HG03139 (cell line): ENCODE measurements at regions not wholly inside any gene's neighbourhood (a gene's known extent, or its start where the extent isn't known, plus 50 kb on each side); places are given as distances from the start of the nearest gene placed in this dataset.
"Not testable (repeated sequence)": the region's sequence is repeated elsewhere in the genome, so short reads cannot be mapped to it uniquely, and the experiment has no call there.

ENCODE experiments used
- ATAC-seq: cut with Tn5 transposase; IDR thresholded peaks from one replicate; pipeline ENCODE4 v1.9.1; 2021; ENCODE audit not compliant: unreplicated experiment

DNA sequence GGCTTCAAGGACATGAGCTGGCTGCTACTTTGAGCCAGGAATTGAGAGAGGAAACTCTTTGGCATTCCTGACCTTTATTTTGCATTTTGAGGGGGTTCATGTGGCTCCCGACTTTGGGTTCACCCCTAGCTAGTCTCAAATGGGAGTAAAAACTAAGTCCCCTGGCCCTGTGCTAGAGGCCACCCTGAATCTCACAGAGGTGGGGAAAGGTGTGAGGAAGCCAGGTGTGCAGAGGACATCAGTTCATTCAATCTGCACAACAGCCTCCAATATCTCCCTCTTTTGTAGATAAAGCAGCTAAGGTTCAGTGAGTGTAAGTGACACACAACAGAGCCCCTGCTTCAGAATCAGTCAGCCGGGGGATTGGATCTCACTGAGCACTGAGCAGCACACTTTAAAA is 325.7 kb downstream of the DCDC2C start:
- no peak for ATAC-seq

DNA sequence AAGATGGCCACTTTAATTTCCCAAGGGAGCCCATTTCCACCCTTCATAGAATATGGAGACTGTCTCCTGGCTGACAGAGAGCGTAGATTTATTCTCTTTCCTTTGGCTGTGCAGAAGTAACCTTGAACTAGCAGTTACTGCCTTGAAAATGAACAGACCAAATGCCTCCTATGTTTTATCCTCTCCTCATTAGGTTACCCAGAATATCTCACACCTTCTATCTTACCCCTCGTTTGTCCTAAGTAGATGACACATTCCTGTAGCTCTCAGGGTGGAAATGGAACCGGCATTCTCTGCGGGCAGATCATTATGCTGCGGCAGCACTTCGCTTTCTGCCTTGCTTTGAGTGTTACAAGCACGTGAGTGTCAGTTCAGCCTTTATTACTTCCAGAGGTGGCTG is 336.5 kb downstream of the DCDC2C start:
- ATAC-seq = no peak

DNA sequence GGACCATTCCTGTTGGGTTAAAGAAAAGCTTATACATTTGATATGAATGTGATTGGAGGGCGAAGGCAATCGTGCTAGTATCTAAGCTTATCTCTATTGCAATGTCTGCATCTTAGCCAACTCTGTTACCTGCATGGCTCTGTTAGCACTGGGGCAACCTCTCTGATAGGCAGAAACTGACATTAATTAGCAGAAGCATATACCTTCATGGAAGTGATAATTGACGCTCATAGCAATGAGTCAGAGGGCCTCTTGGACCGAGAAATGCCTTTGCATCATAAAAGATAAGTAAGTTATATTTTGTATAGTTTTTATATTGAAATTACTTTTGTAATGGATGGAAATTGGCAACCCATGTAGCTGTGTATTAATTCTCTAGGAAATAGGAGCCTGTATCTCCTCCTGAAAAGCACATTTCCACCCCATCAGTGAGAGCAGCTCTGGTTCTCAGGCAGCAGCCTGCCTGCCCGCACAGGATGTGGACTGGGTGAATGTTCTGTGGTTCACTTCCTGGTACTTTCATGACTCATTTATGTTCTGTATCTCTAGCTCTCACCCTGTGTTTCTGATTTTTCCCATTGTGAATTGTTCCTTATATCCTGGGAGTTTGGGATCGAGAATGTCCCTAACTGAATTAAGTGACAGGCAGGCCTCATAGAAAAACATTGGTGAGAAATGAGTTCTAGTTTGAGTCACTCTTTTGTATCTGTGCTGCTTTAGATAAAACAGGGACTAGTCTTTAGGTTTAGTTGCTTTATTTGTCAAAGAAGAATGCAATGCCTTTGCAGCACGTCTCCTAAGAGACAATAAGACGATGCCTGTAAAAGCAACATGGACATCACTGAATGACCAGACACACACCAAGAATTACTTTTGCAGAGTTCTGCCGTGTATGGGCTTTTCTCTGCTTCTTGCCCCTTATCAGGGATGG is 344.9 kb downstream of the DCDC2C start:
- no peak for ATAC-seq

DNA sequence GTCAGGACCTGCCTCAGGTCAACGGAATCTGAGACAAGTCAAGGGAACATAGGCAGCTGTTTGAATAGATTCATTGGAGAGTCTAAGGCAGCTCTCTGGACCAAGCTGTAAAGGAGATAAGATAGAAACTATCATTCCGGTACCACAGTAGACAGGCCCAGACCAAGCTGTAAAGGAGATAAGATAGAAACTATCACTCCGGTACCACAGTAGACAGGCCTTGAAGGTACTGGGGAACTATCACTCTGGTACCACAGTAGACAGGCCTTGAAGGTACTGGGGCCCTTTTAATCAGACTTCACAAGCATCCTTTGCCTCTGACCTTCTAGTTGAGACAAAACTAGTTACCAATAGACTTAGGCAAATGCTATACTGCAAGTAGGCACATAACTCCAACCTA is 346.1 kb downstream of the DCDC2C start:
- ATAC-seq = no peak

DNA sequence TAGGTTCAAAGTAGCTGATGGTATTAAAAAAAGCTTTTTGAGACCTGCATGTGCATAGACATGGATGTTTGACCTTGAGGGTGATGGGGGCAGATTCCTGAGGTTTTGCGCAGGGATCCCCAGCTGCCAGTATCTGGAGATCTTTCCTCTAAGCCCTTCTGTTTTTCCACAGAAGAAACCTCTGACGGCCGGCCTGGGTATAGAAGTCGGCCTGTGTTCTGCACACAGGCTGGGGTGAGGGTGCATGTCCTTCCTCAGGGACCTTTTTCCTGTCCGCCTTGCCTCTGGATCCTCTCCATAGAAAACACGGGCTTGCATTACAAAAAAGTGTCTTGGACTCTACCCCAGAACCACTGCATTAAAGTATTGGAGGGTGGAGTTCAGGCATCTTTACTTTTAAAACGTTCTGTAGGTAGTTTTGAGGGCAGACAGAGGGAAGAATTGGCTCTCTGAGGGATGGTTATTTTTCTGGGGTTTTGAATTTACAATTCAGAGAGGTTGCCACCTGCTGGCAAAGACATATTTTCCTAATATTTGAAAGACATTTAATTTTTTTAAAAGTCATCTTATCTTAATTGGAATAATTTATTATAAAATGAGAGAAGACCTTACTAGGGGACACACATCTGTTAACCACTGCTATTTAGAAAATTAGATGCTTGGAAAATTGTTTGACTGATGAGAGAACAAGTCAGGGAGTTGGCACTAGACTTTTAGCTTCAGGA is 350.6 kb downstream of the DCDC2C start:
- ATAC-seq = no peak

DNA sequence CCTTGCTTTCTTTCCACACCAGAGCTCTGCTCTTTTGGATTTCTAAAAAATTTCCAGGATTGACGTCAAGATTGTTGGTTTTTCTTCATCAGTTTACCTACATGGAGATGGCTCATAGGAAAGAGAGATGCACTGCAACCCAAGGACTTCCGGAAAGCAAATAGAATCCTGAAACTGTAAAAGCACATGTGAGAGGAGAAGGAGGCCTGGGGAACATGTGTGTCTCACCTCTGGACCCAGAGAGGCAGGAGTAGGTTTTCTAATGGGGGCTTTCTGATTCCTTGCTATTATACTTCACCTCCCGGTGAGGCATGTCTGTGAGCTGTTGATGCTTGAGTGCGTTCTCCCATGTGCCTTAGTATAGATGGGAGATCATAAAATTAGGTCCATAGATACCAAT is 362.8 kb downstream of the DCDC2C start:
- no peak for ATAC-seq

DNA sequence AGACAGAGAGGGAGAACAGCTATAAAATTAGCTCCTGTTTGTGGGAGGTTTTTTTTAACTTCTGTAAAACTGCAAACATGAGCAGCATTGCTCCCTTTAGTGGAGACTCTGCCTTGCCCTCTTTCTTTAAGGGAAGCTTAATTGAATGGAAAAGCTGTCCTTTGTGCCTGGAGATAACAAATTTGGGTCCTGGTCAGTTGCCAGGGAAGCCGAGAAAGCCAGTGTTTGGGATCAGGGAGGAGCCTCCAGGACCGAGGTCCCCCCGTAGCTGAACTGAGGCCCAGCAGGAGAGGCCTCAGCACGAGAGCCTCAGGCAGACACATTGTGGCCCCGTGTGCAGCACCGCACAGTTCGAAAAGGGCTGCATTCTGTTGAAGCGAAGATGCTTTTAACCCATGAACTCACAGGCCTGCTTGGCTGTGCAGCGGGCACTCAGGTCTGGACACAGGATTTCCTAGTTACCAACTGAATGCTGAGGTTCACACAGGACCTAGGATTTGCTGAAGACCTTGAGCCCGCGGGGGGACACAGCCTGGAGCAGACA is 369.7 kb downstream of the DCDC2C start:
- ATAC-seq = no peak

DNA sequence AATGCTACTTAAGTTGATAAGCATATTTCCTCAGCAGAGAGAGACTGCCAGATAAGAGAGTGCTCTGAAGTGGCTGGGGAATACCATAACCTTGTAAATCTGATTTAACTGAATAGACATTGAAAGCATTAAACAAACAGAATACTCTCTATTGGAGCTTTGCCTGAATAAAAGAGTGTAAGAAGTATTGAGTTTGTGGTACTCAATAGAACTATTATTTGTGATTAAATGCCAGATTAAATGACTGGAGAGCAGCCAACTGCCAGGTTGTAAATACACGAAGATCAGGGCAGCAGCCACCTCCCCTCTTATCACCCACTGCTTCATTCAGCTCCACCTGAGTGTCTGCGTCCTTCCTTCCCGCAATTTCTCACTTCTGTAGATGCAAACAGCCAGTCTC is 373.6 kb downstream of the DCDC2C start:
- no peak for ATAC-seq

DNA sequence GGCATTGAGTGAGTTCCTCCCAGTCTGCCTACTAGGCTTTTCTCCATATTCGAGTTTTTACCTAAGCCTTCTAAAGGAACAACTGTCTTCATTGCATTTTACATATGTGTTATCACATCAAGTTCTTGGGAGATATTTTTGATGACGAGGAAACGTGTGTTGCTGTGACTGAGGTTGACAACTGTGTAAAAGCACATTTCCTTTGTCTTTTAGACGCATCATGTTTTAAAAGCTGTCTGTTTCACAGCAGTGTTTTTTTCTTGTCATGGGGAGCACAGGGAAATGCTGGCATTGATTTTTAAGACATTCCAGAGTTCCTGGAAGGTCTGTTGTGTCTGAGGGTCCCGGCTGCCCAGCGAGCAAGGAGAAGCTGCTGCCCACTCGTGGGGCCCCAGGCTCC is 381.8 kb downstream of the DCDC2C start:
- ATAC-seq = no peak

DNA sequence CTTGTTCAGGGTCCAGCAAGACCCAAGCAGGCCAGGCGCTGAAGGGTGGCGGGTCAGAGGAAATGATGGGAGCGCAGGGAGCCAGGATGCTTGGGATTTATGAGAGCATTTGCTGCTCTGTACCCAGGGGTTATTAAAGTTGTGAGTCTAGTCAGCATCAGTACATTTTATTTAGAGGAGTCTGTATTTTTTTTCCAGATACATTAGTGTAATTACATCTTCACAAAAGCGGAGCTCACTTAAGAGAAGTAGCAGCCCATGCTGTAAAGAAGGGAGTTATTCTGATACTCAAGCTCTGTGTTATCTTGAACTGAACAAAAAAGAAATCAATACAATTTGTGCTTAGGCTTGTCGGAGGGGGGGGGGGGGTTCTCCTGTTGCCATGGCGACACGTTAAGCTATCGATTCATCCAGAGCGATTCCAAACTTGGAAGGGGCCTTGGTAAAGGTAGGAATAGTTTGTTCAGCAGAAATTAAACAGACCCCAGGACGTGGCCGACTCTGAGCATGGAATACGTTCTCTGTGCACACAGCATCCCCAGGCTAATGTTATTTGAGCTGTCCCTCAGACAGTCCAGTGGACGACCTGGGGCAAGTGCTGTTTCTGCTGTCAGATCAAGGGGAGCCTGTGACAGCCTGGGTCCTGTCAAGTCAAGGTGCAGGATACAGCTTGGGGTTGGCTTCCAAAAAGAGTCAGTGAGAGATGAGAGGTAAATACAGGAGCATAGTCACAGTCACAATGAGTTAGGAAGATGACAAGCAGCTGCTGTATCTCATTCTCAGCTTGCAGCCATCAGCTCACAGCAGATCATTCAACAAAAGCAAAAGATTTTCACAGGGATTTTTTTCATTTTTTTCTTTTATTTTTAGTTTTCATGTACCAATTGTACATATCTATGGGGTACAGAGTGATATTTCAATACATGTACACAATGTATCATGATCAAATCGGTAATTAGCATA is 387.6 kb downstream of the DCDC2C start:
- ATAC-seq = no peak

DNA sequence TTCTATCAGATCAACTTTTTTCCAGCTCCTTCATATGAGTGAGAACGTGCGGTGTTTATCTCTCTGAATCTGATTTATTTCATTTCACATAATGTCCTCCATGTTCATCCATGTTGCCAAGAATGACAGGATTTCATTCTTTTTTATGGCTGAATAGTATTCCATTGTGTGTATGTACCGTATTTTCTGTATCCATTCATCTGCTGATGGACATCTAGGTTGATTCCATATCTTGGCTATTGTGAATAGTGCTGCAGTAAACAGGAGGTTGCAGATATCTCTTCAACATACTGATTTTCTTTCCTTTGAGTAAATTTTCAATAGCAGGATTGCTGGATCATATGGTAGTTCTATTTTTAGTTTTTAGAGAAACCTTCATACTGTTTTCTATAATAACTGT is 388.5 kb downstream of the DCDC2C start:
- no peak for ATAC-seq

DNA sequence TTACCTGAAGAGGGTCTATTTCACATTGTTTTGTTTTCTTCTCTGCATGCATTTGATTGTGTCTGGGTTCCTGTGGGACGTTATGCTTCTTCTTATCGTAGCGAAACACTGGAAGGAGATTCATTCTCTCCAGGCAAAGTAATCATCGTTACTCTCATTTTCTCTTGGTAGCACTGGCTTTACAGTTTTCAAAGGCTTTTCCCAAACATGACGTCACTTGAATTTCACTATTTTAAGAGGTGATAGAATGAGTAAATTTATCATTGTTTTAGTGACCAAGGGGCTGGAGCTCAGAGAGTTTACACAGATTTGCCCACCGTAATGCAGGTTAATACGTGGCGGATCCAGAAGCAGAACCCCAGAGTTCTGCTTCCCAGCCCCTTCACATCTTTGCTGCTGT is 391.4 kb downstream of the DCDC2C start:
- no peak for ATAC-seq

DNA sequence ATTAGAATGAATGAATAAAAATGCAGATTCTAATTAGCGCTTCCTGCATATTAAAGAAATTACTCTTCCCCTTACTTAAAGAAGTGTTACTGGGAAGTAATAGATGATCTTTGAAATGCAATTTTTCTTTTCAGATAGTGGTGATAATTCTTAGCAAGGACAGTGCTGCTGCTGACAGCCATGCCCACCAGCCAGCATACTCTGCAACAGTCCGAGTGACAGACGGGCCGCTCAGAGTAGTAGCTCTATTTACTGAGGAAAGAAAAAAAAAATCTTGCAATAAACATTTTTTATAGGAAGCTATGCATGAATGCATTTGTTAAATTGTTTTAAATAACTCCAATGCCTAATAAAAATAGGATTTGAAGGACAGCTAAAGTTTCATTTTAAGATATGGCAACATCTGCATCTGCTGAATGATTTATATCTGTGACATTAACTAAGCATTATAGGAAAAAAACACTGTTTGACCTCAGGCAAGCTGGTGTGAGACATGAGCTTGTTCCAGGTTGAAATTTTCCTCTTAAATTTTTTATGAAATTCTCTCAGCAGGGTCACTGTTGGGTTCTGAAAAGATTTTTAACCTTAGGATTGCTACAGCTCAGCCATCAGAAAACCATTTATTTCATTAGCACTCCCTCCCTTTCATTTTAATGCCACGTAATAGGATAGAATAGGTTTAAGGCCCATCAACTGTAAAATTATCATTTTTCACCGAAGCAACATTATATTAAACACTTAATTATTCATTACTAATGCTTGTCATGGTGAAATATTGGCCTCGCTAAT is 393.8 kb downstream of the DCDC2C start:
- no peak for ATAC-seq

DNA sequence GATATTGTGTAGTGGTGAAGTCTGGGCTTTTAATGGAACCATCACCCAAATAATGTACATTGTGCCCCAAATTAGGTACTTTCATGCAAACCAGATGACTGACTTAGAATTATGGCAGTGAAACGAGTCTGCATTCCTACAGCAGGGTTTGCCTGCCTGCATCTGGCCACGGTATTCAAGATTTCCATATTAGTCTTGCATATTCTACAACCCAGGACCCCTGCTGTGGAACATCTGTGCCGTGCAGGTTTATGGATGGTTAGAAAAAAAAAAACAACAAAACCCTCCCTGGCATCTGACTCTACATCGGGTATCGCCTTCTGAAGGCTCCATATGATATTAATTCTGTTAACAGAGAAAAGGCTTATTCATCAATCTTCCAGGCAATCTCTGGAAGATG is 394.8 kb downstream of the DCDC2C start:
- ATAC-seq = no peak

DNA sequence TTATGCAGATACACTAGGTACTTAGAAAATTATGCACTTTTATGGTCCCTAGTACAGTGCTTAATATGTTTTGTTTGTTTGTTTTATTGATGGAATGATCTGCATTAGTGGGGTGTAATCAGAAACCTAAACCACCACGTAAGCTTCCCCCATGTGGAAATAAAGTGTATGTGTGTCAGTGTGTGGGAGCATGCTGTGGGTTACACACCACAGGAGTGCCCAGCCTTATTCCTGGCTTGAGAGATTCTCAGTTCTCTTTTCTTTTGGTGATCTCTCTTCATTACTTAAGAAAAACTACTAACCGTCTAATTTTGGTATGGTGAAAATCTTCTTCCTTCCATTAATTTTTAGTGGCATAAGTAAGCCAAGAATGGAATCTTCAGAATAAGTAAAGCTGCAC is 398.6 kb downstream of the DCDC2C start:
- ATAC-seq = no peak

DNA sequence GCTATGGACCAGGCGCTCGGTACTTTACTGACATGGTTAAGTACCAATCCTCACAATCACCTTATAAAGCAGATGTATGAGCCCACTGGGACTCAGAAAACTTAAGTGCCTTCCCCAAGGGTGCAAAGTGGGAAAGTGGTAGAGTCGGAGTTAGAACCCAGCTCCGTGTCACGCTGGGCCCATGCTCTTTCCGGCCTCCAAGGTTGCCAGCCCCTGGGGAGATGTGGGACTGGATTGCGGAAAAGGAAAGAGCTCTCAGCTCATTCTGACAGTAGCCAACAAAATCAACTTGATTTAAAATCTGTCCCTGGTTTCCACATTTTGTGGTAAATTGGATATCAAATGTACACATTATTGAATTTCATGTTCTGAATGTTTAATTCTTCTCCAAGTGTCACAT is 403.8 kb downstream of the DCDC2C start:
- no peak for ATAC-seq

DNA sequence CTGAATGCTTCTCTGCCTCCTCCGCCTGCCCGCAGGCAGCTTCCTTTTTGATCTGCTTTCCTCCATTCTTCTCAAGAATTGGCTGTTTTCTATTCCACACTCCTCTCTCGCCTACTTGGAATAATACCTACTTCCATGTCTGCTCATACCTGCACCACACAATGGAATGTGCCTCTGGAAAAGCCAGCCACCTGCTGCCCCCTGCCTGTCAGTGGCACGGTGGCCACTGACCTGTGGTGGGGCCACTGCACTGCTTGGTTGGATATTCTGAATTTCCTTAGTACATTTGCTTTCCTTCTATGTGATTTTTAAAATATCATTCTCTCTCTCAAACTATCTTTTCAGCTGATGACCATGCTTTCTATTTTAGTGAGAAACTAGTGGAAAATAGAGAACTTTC is 406.9 kb downstream of the DCDC2C start:
- no peak for ATAC-seq

DNA sequence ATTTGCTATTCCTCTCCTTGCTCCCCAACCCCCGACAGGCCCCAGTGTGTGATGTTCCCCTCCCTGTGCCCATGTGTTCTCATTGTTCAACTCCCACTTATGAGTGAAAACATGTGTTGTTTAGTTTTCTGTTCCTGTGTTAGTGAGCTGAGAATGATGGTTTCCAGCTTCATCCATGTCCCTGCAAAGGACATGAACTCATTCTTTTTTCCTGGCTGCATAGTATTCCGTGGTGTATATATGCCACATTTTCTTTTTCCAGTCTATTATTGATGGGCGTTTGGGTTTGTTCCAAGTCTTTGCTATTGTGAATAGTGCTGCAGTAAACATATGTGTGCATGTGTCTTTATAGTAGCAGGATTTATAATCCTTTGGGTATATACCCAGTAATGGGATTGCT is 412.1 kb downstream of the DCDC2C start:
- not testable (repeated sequence) for ATAC-seq

DNA sequence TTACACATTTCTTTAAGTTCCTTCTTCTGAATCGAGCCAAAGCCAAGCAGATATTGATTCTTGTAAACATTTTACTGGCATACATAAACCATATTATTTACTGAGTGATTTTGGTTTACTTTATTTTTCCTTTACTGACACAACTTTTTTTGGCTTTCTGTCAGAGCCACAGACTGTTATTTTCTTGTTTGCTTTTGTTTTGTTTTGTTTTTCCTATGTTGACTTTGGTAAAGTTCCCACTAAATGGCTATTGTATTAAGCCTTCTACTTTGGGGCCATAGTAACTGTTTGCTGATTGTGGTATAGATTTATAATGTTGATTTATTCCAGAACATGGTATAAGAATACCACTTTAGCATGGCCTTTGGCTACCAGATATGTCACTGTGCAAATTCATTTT is 419.4 kb downstream of the DCDC2C start:
- no peak for ATAC-seq

DNA sequence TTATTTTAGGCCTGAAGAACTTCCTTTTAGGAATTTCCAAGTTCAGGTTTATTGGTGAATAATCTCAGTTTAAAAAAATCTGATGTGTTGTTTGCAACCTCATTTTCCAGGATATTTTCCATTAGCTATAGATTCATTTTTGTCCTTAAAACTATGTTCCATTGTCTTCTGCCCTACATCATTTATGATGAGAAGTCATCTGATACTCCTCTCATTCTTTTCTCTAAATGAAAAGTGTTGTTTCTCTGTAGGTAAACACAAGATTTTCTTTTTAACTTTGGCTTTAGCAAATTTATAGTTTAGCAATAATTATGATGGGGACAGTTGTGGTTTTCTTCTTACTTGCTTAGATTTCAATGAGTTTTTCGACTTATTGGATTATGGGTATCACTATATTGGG is 427.3 kb downstream of the DCDC2C start:
- no peak for ATAC-seq
